ENCODE measurements at regions not wholly inside any gene's neighbourhood (a gene's known extent, or its start where the extent isn't known, plus 50 kb on each side); places are given as distances from the start of the nearest gene placed in this dataset.

GRCh38 chr4:128660361-128661215, 148.9 kb upstream of the JADE1 start:
- ATAC-seq (peak; percentile 66 to 91 (median 88)), DNase-seq (peak in 1 of 2 donors; percentile 33)
- H3K36me3 ChIP-seq = no peaks in the 10 kb centered on the region
- H3K4me3 ChIP-seq = no peak overlapping the region
- intact Hi-C loops (cut with DNase I) = loop anchor here in 3 of 10 donors (10.0 kb wide), 2 partner anchors 144 to 206 kb away; partner anchors contain the start of gene JADE1 (in 3 of the 3)
- no peak for TF ChIP-seq CTCF (IDR thresholded peaks at IDR 0.05)
- H3K27ac ChIP-seq = peak overlapping the region in 9 of 10 donors; percentile 31 to 80 (median 72)
- H3K27me3 ChIP-seq = no peaks in the 10 kb centered on the region
- H3K4me1 ChIP-seq = peaks cover 0 to 60% (median 11%) of the 10 kb centered on the region in 9 donors
- no peaks in the 10 kb centered on the region for H3K9me3 ChIP-seq
- WGBS, 2 donors = 61 to 68% methylated on average over 3 of the region's 3 CpGs

GRCh38 chr4:128658214-128658631, 151.3 kb upstream of the JADE1 start:
- no peaks in the 10 kb centered on the region for H3K27me3 ChIP-seq
- H3K4me1 ChIP-seq = peaks cover 0 to 76% (median 20%) of the 10 kb centered on the region in 9 donors
- no peak overlapping the region for H3K4me3 ChIP-seq
- peak in 1 of 8 donors; percentile 3 for ATAC-seq
- DNase-seq = no peak
- H3K27ac ChIP-seq = peak overlapping the region; percentile 28 to 80 (median 71)
- peaks cover 0 to 9% (median 0%) of the 10 kb centered on the region in 11 donors for H3K9me3 ChIP-seq
- WGBS, 2 donors = 53 to 61% methylated on average over 4 of the region's 4 CpGs
- intact Hi-C loops (cut with DNase I) = loop anchor here in 2 of 10 donors (5.0 kb wide), 1 partner anchor 86 kb away; no protein-coding TSS in a partner anchor
- no peaks in the 10 kb centered on the region for H3K36me3 ChIP-seq
- no peak for TF ChIP-seq CTCF (IDR thresholded peaks at IDR 0.05)

GRCh38 chr4:128657638-128658037, 151.9 kb upstream of the JADE1 start:
- Histone ChIP-seq H3K27ac (peak overlapping the region; percentile 28 to 80 (median 71)), H3K4me3 (no peak overlapping the region), H3K36me3 (no peaks in the 10 kb centered on the region), H3K4me1 (peaks cover 0 to 77% (median 20%) of the 10 kb centered on the region in 9 donors), H3K27me3 (no peaks in the 10 kb centered on the region), H3K9me3 (peaks cover 0 to 9% (median 0%) of the 10 kb centered on the region in 11 donors)
- no peak for TF ChIP-seq CTCF (IDR thresholded peaks at IDR 0.05)
- intact Hi-C loops (cut with DNase I) = loop anchor here in 2 of 10 donors (5.0 kb wide), 1 partner anchor 85 kb away; no protein-coding TSS in a partner anchor
- WGBS, 2 donors = 92 to 95% methylated on average over 4 of the region's 4 CpGs
- ATAC-seq (no peak), DNase-seq (no peak)

GRCh38 chr4:128654465-128654864, 155.0 kb upstream of the JADE1 start:
- intact Hi-C loops (cut with DNase I) = no loop called here
- Histone ChIP-seq H3K9me3 (peaks cover 0 to 9% (median 0%) of the 10 kb centered on the region in 11 donors), H3K27ac (peak overlapping the region in 5 of 10 donors; percentile 45 to 63 (median 49)), H3K36me3 (no peaks in the 10 kb centered on the region), H3K4me1 (peaks cover 0 to 56% (median 20%) of the 10 kb centered on the region in 9 donors), H3K27me3 (no peaks in the 10 kb centered on the region), H3K4me3 (no peak overlapping the region)
- DNase-seq (no peak), ATAC-seq (no peak)
- TF ChIP-seq CTCF (IDR thresholded peaks at IDR 0.05) = no peak
- WGBS, 2 donors = 77 to 91% methylated on average over 3 of the region's 3 CpGs

Measured in heart right ventricle (tissue), 16 donors.